CD4-positive, CD25-positive, alpha-beta regulatory T cell (primary cell): ENCODE measurements at regions not wholly inside any gene's neighbourhood (a gene's known extent, or its start where the extent isn't known, plus 50 kb on each side); places are given as distances from the start of the nearest gene placed in this dataset.
"Not testable (repeated sequence)": the region's sequence is repeated elsewhere in the genome, so short reads cannot be mapped to it uniquely, and the experiment has no call there.

Experiments
- ATAC-seq, 2 donors: fragments of 150-1000 bp; cut with Tn5 transposase; one replicate each; pipeline ENCODE4 v1.10.0; 2021; ENCODE audit warnings: low read depth in 2 of 2, moderate number of reproducible peaks in 2 of 2, moderate library complexity in 1 of 2
- DNase-seq, 3 donors: peaks; one replicate each; pipeline versions ENCODE4 v3.0.0 to v3.0.0-alpha.2; 2012 to 2022; ENCODE audit warnings: mixed read lengths in 1 of 3
- H3K27ac ChIP-seq: one replicate; pipeline ENCODE4 v1.7.0; 2013; ENCODE audit warnings: mild to moderate bottlenecking, low read length; ENCODE audit not compliant: insufficient read depth, poor library complexity, severe bottlenecking
- H3K27me3 ChIP-seq: one replicate; pipeline ENCODE4 v1.7.0; 2013; ENCODE audit warnings: low read length; ENCODE audit not compliant: control insufficient read depth, insufficient read depth
- H3K36me3 ChIP-seq: one replicate; pipeline ENCODE4 v1.7.0; 2013; ENCODE audit warnings: mild to moderate bottlenecking, low read length, moderate library complexity; ENCODE audit not compliant: control insufficient read depth, insufficient read depth
- H3K4me1 ChIP-seq: 2 replicates; pipeline ENCODE4 v1.7.0; 2013; ENCODE audit warnings: mild to moderate bottlenecking, low read length; ENCODE audit not compliant: insufficient read depth, control insufficient read depth, poor library complexity, severe bottlenecking
- H3K4me3 ChIP-seq: one replicate; pipeline ENCODE4 v1.7.0; 2013; ENCODE audit warnings: low read depth, mild to moderate bottlenecking, low read length, moderate library complexity
- H3K9me3 ChIP-seq, 2 experiments: 1 replicate in 1 of 2; 2 replicates in 1 of 2; pipeline ENCODE4 v1.7.0; 2013; ENCODE audit warnings: low read length in 2 of 2, mild to moderate bottlenecking in 1 of 2, moderate library complexity in 1 of 2; ENCODE audit not compliant: control insufficient read depth in 2 of 2
- H3K27ac Mint-ChIP-seq, 3 donors: one replicate each; pipeline ENCODE4 v1.8.0; 2020 to 2022; ENCODE audit warnings: mild to moderate bottlenecking in 3 of 3, mixed read lengths in 3 of 3, moderate library complexity in 2 of 3
- H3K27me3 Mint-ChIP-seq: one replicate; pipeline ENCODE4 v1.8.0; 2022; ENCODE audit warnings: mild to moderate bottlenecking, mixed read lengths
- H3K36me3 Mint-ChIP-seq: one replicate; pipeline ENCODE4 v1.8.0; 2020; ENCODE audit warnings: mixed read lengths
- H3K4me1 Mint-ChIP-seq, 4 donors: one replicate each; pipeline ENCODE4 v1.8.0; 2020 to 2022; ENCODE audit warnings: mixed read lengths in 4 of 4, mild to moderate bottlenecking in 1 of 4
- H3K4me3 Mint-ChIP-seq, 4 donors: one replicate each; pipeline ENCODE4 v1.8.0; 2020 to 2022; ENCODE audit warnings: mild to moderate bottlenecking in 4 of 4, mixed read lengths in 4 of 4, moderate library complexity in 3 of 4
- H3K9me3 Mint-ChIP-seq, 7 donors: one replicate each; pipeline ENCODE4 v1.8.0; 2020 to 2022; ENCODE audit warnings: mixed read lengths in 7 of 7, mild to moderate bottlenecking in 3 of 7, moderate library complexity in 2 of 7

DNA sequence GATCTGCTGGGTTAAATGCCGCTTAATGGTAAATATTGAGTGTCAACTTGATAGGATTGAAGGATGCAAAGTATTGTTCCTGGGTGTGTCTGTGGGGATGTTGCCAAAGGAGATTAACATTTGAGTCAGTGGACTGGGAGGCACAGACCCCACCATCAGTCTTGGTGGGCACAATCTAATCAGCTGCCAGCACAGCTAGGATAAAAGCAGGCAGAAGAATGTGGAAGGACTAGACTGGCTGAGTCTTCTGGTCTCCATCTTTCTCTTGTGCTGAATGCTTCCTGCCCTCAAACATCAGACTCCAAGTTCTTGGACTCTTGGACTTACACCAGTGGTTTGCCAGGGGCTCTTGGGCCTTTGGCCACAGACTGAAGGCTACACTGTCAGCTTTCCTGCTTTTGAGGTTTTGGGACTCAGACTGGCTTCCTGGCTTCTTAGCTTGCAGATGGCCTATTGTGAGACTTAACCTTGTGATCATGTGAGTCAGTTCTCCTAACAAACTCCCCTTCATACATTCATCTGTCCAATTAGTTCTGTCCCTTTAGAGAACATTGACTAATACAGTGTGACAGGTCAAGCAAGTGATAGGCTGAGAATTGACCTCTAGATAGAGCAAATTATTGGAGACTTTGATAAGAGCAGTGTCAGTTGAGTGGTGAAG, 332.5 kb downstream of the DLEU7 start:
- ATAC-seq, H3K27ac ChIP-seq, H3K27me3 ChIP-seq, H3K36me3 ChIP-seq, H3K27me3 Mint-ChIP-seq, H3K9me3 ChIP-seq, H3K27ac Mint-ChIP-seq, H3K4me3 Mint-ChIP-seq, H3K4me3 ChIP-seq, H3K36me3 Mint-ChIP-seq, H3K9me3 Mint-ChIP-seq, H3K4me1 Mint-ChIP-seq, DNase-seq: not testable (repeated sequence)
- H3K4me1 ChIP-seq = peaks cover 17% of the 10 kb centered on the region

GRCh38 chr13:50511877-50512341, 331.6 kb downstream of the DLEU7 start:
- Histone ChIP-seq H3K4me3 (peak overlapping the region; percentile 83), H3K27me3 (no peaks in the 10 kb centered on the region), H3K9me3 (no peaks in the 10 kb centered on the region), H3K36me3 (no peaks in the 10 kb centered on the region), H3K27ac (peak overlapping the region; percentile 56), H3K4me1 (peaks cover 17% of the 10 kb centered on the region)
- H3K9me3 Mint-ChIP-seq = peaks cover 0 to 1% (median 0%) of the 10 kb centered on the region in 7 donors
- ATAC-seq (peak; percentile 32 to 52), DNase-seq (peak in 1 of 3 donors; percentile 43)
- no peaks in the 10 kb centered on the region for H3K36me3 Mint-ChIP-seq
- no peak overlapping the region for H3K27ac Mint-ChIP-seq
- H3K4me1 Mint-ChIP-seq = no peaks in the 10 kb centered on the region
- no peak overlapping the region for H3K4me3 Mint-ChIP-seq
- H3K27me3 Mint-ChIP-seq = no peaks in the 10 kb centered on the region

- H3K4me1 Mint-ChIP-seq = no peaks in the 10 kb centered on the region
- no peak overlapping the region for H3K4me3 Mint-ChIP-seq
- no peaks in the 10 kb centered on the region for H3K36me3 Mint-ChIP-seq
- no peaks in the 10 kb centered on the region for H3K27me3 Mint-ChIP-seq
- ATAC-seq (peak; percentile 66 to 76), DNase-seq (peak in 2 of 3 donors; percentile 33 to 79)
- no peak overlapping the region for H3K27ac Mint-ChIP-seq
- Histone ChIP-seq H3K4me3 (peak overlapping the region; percentile 83), H3K9me3 (no peaks in the 10 kb centered on the region), H3K4me1 (peaks cover 17% of the 10 kb centered on the region), H3K27ac (peak overlapping the region; percentile 56), H3K36me3 (no peaks in the 10 kb centered on the region), H3K27me3 (no peaks in the 10 kb centered on the region)
- H3K9me3 Mint-ChIP-seq = peaks cover 0 to under 1% (median 0%) of the 10 kb centered on the region in 7 donors
Observed at GRCh38 chr13:50512474-50513299, 330.8 kb downstream of the DLEU7 start.

DNA sequence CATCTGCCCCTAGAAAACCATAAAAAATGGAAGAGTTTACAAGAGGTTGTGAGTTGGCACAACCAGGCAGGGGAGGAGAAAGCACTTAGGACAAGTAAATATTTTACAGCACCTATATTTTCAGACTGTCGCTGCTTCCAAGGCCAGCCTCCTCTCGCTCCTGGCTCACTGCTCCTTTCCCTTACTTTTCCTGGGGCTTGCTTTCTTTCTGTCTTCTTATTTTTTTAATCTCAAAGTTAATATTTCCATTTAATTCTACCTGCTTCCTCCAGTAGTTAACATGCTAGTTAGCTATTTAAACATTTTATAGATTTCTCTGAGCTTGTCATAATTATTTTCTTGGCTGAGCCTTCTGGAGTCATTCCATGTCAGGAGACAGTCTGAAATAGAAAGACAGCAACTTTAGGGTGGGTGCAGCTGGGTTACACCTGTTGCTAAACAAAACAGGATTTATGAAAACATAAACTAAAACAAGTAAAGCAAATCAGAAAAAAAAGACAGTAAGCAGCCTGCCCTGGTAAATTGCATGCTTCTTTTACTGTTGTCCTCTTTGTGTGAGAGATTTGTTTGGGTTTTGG, 330.1 kb downstream of the DLEU7 start:
- Mint-ChIP-seq H3K9me3 (no peaks in the 10 kb centered on the region), H3K4me1 (peaks cover 0 to 3% (median 0%) of the 10 kb centered on the region in 4 donors), H3K4me3 (no peak overlapping the region), H3K27ac (no peak overlapping the region), H3K27me3 (no peaks in the 10 kb centered on the region), H3K36me3 (no peaks in the 10 kb centered on the region)
- Histone ChIP-seq H3K4me3 (peak overlapping the region; percentile 83), H3K9me3 (no peaks in the 10 kb centered on the region), H3K4me1 (peaks cover 17% of the 10 kb centered on the region), H3K27me3 (no peaks in the 10 kb centered on the region), H3K27ac (no peak overlapping the region), H3K36me3 (no peaks in the 10 kb centered on the region)
- no peak for ATAC-seq
- DNase-seq = no peak

GRCh38 chr13:50514249-50514648, 329.2 kb downstream of the DLEU7 start:
- no peak for ATAC-seq
- no peak overlapping the region for H3K4me3 Mint-ChIP-seq
- H3K36me3 Mint-ChIP-seq = no peaks in the 10 kb centered on the region
- Histone ChIP-seq H3K36me3 (no peaks in the 10 kb centered on the region), H3K9me3 (no peaks in the 10 kb centered on the region), H3K27ac (no peak overlapping the region), H3K4me3 (no peak overlapping the region), H3K4me1 (peaks cover 17% of the 10 kb centered on the region), H3K27me3 (no peaks in the 10 kb centered on the region)
- DNase-seq = no peak
- no peaks in the 10 kb centered on the region for H3K27me3 Mint-ChIP-seq
- H3K4me1 Mint-ChIP-seq = peaks cover 0 to 11% (median 4%) of the 10 kb centered on the region in 4 donors
- no peaks in the 10 kb centered on the region for H3K9me3 Mint-ChIP-seq
- H3K27ac Mint-ChIP-seq = no peak overlapping the region

- Histone ChIP-seq H3K36me3 (no peaks in the 10 kb centered on the region), H3K27ac (no peak overlapping the region), H3K4me1 (peaks cover 4% of the 10 kb centered on the region), H3K4me3 (no peak overlapping the region), H3K27me3 (no peaks in the 10 kb centered on the region), H3K9me3 (no peaks in the 10 kb centered on the region)
- H3K9me3 Mint-ChIP-seq = no peaks in the 10 kb centered on the region
- DNase-seq = no peak
- peaks cover 0 to 16% (median 11%) of the 10 kb centered on the region in 4 donors for H3K4me1 Mint-ChIP-seq
- H3K4me3 Mint-ChIP-seq = no peak overlapping the region
- H3K27ac Mint-ChIP-seq = peak overlapping the region in 1 of 3 donors; percentile 70
- ATAC-seq = no peak
- no peaks in the 10 kb centered on the region for H3K27me3 Mint-ChIP-seq
- H3K36me3 Mint-ChIP-seq = no peaks in the 10 kb centered on the region
Observed at GRCh38 chr13:50518131-50518530, 325.4 kb downstream of the DLEU7 start.

- Histone ChIP-seq H3K4me1 (no peaks in the 10 kb centered on the region), H3K9me3 (no peaks in the 10 kb centered on the region), H3K27me3 (no peaks in the 10 kb centered on the region), H3K4me3 (no peak overlapping the region), H3K27ac (no peak overlapping the region), H3K36me3 (no peaks in the 10 kb centered on the region)
- no peak overlapping the region for H3K27ac Mint-ChIP-seq
- peaks cover 0 to 16% (median 11%) of the 10 kb centered on the region in 4 donors for H3K4me1 Mint-ChIP-seq
- no peaks in the 10 kb centered on the region for H3K27me3 Mint-ChIP-seq
- H3K4me3 Mint-ChIP-seq = no peak overlapping the region
- H3K9me3 Mint-ChIP-seq = no peaks in the 10 kb centered on the region
- H3K36me3 Mint-ChIP-seq = no peaks in the 10 kb centered on the region
- DNase-seq (no peak), ATAC-seq (no peak)
Observed at GRCh38 chr13:50518781-50519201, 324.7 kb downstream of the DLEU7 start.
